ENCODE measurements at regions not wholly inside any gene's neighbourhood (a gene's known extent, or its start where the extent isn't known, plus 50 kb on each side); places are given as distances from the start of the nearest gene placed in this dataset.

DNA sequence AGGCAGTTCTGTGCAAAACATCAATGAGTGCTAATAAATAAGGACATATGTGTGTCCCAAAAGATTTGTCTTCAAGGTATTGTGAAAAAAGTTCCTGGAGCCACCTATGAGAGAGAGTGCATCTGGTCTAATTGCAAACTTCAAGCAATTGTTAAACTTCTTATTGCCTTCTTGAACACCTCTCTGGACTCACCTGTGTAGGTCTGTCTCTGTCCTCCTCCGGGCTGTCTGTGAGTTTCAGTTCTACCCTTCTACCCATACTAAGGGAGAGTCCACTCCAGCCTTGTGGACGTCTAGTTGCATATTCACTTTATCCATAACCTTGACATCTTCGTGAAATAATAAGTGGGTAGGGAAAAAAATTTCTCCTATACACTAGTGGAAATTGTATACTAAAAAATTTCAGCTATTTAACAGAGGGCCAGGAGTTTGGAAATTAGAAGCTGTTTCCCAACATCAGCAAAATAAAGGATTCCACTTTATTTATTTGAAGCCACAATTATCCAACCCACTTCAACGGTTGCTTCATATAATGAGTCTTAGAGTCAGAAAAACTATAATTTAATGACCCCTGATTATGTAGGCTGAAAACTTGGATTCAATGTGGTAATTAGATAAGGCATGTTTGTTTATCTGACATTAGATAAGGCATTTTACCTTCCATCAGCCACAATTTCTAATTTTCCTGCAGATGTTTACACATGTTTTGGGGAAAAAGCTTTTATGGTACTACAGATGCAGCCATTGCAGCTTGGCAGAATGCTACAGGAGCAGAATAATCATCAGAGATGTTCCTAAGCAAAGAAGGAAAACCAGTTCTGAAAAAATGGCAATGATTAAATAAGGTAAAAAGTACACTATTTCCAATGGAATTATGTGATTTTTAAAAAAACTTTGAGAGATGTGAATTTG, 150.8 kb upstream of the FAM3C start:
- Mint-ChIP-seq H3K9me3 (ENCODE audit: unreplicated experiment) (no peaks in the 10 kb centered on the region), H3K4me1 (ENCODE audit: insufficient read depth, unreplicated experiment) (peaks cover 16% of the 10 kb centered on the region), H3K36me3 (ENCODE audit: insufficient read depth, unreplicated experiment) (no peaks in the 10 kb centered on the region), H3K27ac (ENCODE audit: low read depth, unreplicated experiment) (peak overlapping the region; percentile 97), H3K4me3 (ENCODE audit: unreplicated experiment) (no peak overlapping the region), H3K27me3 (ENCODE audit: insufficient read depth, unreplicated experiment) (no peaks in the 10 kb centered on the region)
- DNase-seq (ENCODE audit: unreplicated experiment), result no peak
- TF ChIP-seq, protein P1, sequence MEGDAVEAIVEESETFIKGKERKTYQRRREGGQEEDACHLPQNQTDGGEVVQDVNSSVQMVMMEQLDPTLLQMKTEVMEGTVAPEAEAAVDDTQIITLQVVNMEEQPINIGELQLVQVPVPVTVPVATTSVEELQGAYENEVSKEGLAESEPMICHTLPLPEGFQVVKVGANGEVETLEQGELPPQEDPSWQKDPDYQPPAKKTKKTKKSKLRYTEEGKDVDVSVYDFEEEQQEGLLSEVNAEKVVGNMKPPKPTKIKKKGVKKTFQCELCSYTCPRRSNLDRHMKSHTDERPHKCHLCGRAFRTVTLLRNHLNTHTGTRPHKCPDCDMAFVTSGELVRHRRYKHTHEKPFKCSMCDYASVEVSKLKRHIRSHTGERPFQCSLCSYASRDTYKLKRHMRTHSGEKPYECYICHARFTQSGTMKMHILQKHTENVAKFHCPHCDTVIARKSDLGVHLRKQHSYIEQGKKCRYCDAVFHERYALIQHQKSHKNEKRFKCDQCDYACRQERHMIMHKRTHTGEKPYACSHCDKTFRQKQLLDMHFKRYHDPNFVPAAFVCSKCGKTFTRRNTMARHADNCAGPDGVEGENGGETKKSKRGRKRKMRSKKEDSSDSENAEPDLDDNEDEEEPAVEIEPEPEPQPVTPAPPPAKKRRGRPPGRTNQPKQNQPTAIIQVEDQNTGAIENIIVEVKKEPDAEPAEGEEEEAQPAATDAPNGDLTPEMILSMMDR (IDR thresholded peaks at IDR 0.05; ENCODE audit: unreplicated experiment), result no peak
- CTCF ChIA-PET, result interaction anchor here (0.5 to 3.8 kb wide), 26 partner anchors 8 to 447 kb away, joined by 3 to 67 read pairs (median 4); partner anchors contain the start of gene FAM3C
- BruUV-seq (replicated peaks), result no TSS peak
- POLR2A ChIA-PET, result interaction anchor here (0.7 to 1.6 kb wide), 5 partner anchors 151 to 180 kb away, joined by 3 to 7 read pairs (median 3); partner anchors contain the start of gene FAM3C
- intact Hi-C loops (cut with micrococcal nuclease), result loop anchor here (1.0 to 10.0 kb wide), 4 partner anchors 180 to 562 kb away; partner anchors contain the start of gene CPED1

DNA sequence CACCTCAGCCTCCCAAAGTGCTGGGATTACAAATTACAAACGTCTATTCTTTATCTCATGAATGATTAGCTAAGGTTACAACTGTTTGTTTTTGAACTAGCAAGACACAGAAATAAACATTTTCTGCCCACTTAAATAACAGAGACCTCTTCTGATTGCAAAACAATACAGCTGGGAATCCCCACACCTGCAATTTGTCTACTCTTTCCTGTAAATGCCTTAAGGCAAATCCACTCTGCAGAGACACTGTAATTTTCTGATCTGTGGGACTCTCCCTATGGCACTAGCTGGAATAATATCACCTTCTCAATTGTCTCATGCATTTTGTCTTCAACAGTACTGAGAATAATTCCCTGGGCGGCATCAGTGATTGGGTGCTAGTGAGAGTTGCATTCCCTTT, 149.3 kb upstream of the FAM3C start:
- TF ChIP-seq, protein P1 (IDR thresholded peaks at IDR 0.05; ENCODE audit: unreplicated experiment), result no peak
- intact Hi-C loops (cut with micrococcal nuclease), result loop anchor here (5.0 to 10.0 kb wide), 2 partner anchors 418 to 561 kb away; partner anchors contain the start of gene CPED1
- DNase-seq (ENCODE audit: unreplicated experiment), result peak; percentile 34
- H3K36me3 Mint-ChIP-seq (ENCODE audit: insufficient read depth, unreplicated experiment), result no peaks in the 10 kb centered on the region
- CTCF ChIA-PET, result interaction anchor here (0.5 to 4.7 kb wide), 6 partner anchors 150 to 448 kb away, joined by 3 to 50 read pairs (median 3); partner anchors contain the start of gene FAM3C
- no peaks in the 10 kb centered on the region for H3K9me3 Mint-ChIP-seq (ENCODE audit: unreplicated experiment)
- no peak overlapping the region for H3K4me3 Mint-ChIP-seq (ENCODE audit: unreplicated experiment)
- H3K27ac Mint-ChIP-seq (ENCODE audit: low read depth, unreplicated experiment), result peak overlapping the region; percentile 97
- BruUV-seq (replicated peaks), result no TSS peak
- no peaks in the 10 kb centered on the region for H3K27me3 Mint-ChIP-seq (ENCODE audit: insufficient read depth, unreplicated experiment)
- POLR2A ChIA-PET, result interaction anchor here (0.6 to 2.9 kb wide), 5 partner anchors 15 to 178 kb away, joined by 3 to 33 read pairs (median 4); partner anchors contain the start of gene FAM3C
- H3K4me1 Mint-ChIP-seq (ENCODE audit: insufficient read depth, unreplicated experiment), result peaks cover 16% of the 10 kb centered on the region

DNA sequence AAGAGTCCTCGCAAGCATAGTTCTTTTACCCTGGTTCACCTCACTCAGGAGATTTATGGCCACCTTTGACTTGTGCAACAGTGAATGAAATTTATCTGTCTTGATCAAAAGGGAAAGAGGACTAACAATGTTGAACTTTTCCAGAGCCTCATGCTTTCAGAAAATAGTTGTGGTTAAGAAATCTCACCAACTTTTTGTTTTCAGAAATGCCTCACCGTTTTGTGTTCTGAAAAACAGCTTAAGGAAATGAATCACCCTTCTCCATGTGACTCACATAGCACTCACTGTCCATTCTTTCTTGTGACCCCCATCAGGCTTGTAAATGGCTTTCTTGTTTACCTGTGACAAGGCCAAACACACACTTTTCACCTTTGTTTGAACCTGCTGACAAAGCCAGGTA, 148.6 kb upstream of the FAM3C start:
- ChIA-PET POLR2A (interaction anchor here (0.6 to 2.9 kb wide), 7 partner anchors 14 to 177 kb away, joined by 3 to 33 read pairs (median 4); partner anchors contain the start of gene FAM3C), CTCF (interaction anchor here (0.5 to 4.7 kb wide), 6 partner anchors 149 to 449 kb away, joined by 3 to 50 read pairs (median 3); partner anchors contain the start of gene FAM3C)
- Mint-ChIP-seq H3K27me3 (ENCODE audit: insufficient read depth, unreplicated experiment) (no peaks in the 10 kb centered on the region), H3K36me3 (ENCODE audit: insufficient read depth, unreplicated experiment) (no peaks in the 10 kb centered on the region), H3K9me3 (ENCODE audit: unreplicated experiment) (no peaks in the 10 kb centered on the region), H3K4me3 (ENCODE audit: unreplicated experiment) (no peak overlapping the region), H3K4me1 (ENCODE audit: insufficient read depth, unreplicated experiment) (peaks cover 16% of the 10 kb centered on the region), H3K27ac (ENCODE audit: low read depth, unreplicated experiment) (peak overlapping the region; percentile 97)
- TF ChIP-seq, protein P1 (IDR thresholded peaks at IDR 0.05; ENCODE audit: unreplicated experiment), result no peak
- no TSS peak for BruUV-seq (replicated peaks)
- peak; percentile 93 for DNase-seq (ENCODE audit: unreplicated experiment)
- intact Hi-C loops (cut with micrococcal nuclease), result loop anchor here (1.0 to 10.0 kb wide), 4 partner anchors 14 to 560 kb away; partner anchors contain the start of genes CPED1 and FAM3C

DNA sequence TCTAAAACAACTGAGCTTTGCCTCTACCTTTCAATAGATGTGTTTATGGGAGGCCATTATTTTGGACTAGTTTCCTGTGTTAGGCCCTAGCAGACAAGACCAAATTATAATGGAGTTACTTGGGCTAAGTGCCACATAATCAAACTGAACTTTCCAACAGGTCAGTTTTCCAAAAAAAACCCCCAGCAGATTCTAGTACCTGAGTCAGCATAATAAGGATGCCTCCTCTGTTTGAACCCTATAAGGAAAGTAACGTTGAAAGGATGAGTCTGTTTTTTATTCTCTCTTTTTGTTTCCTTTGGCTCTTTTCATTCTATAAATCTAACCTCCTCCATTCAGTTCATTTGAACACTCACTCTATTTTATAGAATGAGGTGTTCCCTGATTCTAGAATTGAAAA, 148.1 kb upstream of the FAM3C start:
- intact Hi-C loops (cut with micrococcal nuclease), result loop anchor here (1.0 to 10.0 kb wide), 3 partner anchors 14 to 559 kb away; partner anchors contain the start of genes CPED1 and FAM3C
- POLR2A ChIA-PET, result interaction anchor here (0.9 to 2.9 kb wide), 5 partner anchors 10 to 177 kb away, joined by 3 to 33 read pairs (median 4); partner anchors contain the start of gene FAM3C
- no peaks in the 10 kb centered on the region for H3K9me3 Mint-ChIP-seq (ENCODE audit: unreplicated experiment)
- H3K36me3 Mint-ChIP-seq (ENCODE audit: insufficient read depth, unreplicated experiment), result no peaks in the 10 kb centered on the region
- H3K27me3 Mint-ChIP-seq (ENCODE audit: insufficient read depth, unreplicated experiment), result no peaks in the 10 kb centered on the region
- TF ChIP-seq, protein P1 (IDR thresholded peaks at IDR 0.05; ENCODE audit: unreplicated experiment), result no peak
- H3K4me1 Mint-ChIP-seq (ENCODE audit: insufficient read depth, unreplicated experiment), result peaks cover 16% of the 10 kb centered on the region
- DNase-seq (ENCODE audit: unreplicated experiment), result no peak
- CTCF ChIA-PET, result interaction anchor here (4.7 kb wide), 1 partner anchor 176 kb away, joined by 50 read pairs; no protein-coding TSS in a partner anchor
- peak overlapping the region; percentile 97 for H3K27ac Mint-ChIP-seq (ENCODE audit: low read depth, unreplicated experiment)
- no peak overlapping the region for H3K4me3 Mint-ChIP-seq (ENCODE audit: unreplicated experiment)
- no TSS peak for BruUV-seq (replicated peaks)
